Activated T-cell treated with anti-CD3 and anti-CD28 coated beads, Interleukin-2, amount 50 U/mL, for 72 hours (primary cell): ENCODE measurements at regions not wholly inside any gene's neighbourhood (a gene's known extent, or its start where the extent isn't known, plus 50 kb on each side); places are given as distances from the start of the nearest gene placed in this dataset.

Experiments
- ATAC-seq, 2 donors: fragments of 150-1000 bp; cut with Tn5 transposase; replicated peaks in 1 of 2; 2 replicates each; pipeline ENCODE4 v1.10.0; 2021; ENCODE audit warnings: moderate library complexity in 2 of 2, mild to moderate bottlenecking in 1 of 2
- DNase-seq, 2 donors: peaks; one replicate each; pipeline ENCODE4 v3.0.0; 2021 to 2022; ENCODE audit warnings: mixed read lengths in 1 of 2
- H3K27ac Mint-ChIP-seq: one replicate; pipeline ENCODE4 v1.8.0; 2022; ENCODE audit warnings: mild to moderate bottlenecking, moderate library complexity, mixed read lengths
- H3K27me3 Mint-ChIP-seq: one replicate; pipeline ENCODE4 v1.8.0; 2022; ENCODE audit warnings: low read depth, mixed read lengths
- H3K36me3 Mint-ChIP-seq, 2 donors: one replicate each; pipeline ENCODE4 v1.8.0; 2022; ENCODE audit warnings: mixed read lengths in 2 of 2, mild to moderate bottlenecking in 1 of 2; ENCODE audit not compliant: insufficient read depth in 2 of 2
- H3K4me1 Mint-ChIP-seq: one replicate; pipeline ENCODE4 v1.8.0; 2022; ENCODE audit warnings: low read depth, mixed read lengths
- H3K4me3 Mint-ChIP-seq, 2 donors: one replicate each; pipeline ENCODE4 v1.8.0; 2022; ENCODE audit warnings: mild to moderate bottlenecking in 2 of 2, mixed read lengths in 2 of 2, moderate library complexity in 2 of 2
- H3K9me3 Mint-ChIP-seq, 2 donors: one replicate each; pipeline ENCODE4 v1.8.0; 2022; ENCODE audit warnings: mixed read lengths in 2 of 2

DNA sequence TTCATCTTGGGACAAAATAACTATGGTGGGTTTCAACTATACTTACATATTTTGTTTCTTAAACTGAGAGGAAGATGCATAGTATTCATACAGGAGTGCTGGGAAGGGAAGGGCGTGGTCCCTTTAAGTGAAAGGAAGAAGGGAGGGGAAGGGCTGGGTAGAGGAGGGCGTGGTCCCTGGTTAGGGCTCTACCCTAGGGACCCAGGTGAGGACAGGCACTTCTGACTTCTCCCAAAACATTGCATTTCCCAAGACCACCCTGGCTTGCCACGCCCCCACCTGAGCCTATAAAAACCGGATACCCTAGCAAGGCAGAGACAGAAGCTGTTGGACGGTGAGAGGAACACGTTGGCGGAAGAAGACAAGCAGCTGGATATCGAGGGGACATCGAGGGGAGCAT, 157.6 kb upstream of the PLXNA4 start:
- DNase-seq = no peak

DNA sequence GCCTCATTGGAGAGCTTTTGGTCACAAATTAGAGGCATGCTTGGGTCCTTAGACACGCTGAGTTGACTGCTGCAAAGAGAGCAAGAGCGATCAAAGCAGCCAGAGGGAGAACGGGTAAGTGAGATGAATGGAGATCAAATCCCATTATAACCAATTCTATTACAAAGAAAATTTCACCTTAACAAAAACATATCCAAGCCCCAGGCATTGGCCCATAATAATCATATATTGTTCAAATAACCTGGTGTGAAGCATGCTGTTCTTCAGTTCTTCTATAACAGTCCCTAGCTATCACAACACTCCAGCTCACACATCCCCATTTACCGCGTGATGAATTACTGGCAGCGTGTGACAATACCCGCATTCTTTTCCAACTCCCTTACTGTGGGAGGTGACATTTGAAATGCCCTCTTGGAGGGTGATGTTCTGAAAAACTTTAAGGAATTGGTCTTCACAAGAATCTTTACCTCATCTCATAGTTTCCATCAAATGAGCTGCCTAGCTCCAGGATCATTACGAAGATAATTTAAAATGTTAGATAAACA, 156.1 kb upstream of the PLXNA4 start:
- Mint-ChIP-seq H3K4me3 (no peak overlapping the region), H3K4me1 (no peaks in the 10 kb centered on the region), H3K36me3 (no peaks in the 10 kb centered on the region), H3K9me3 (no peaks in the 10 kb centered on the region), H3K27me3 (peaks cover 2% of the 10 kb centered on the region), H3K27ac (no peak overlapping the region)
- no peak for ATAC-seq
- DNase-seq = no peak

More for the DNA sequence above, 157.6 kb upstream of the PLXNA4 start:
- H3K36me3 Mint-ChIP-seq = no peaks in the 10 kb centered on the region
- H3K4me1 Mint-ChIP-seq = no peaks in the 10 kb centered on the region
- no peak overlapping the region for H3K27ac Mint-ChIP-seq
- no peaks in the 10 kb centered on the region for H3K9me3 Mint-ChIP-seq
- no peak overlapping the region for H3K4me3 Mint-ChIP-seq
- no peak for ATAC-seq
- H3K27me3 Mint-ChIP-seq = peaks cover 6% of the 10 kb centered on the region

DNA sequence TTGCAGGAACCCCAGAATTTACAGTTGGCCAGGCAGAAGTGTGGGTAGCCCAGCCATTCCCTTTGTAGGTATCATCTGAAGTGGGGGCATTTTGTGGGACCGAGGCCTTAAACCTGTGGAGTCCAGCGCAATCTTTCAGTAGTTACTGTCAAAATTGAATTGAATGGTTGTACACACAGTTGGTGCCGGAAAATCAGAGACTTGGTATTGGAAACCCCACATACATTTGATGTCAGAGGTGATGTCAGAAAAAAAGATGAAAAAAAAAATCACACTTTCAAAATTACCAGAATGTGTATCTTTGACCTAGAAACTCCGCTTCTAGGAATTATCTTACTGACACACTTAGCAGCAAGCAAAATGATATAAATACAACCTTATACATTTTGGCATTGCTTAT, 153.8 kb upstream of the PLXNA4 start:
- Mint-ChIP-seq H3K27ac (no peak overlapping the region), H3K36me3 (no peaks in the 10 kb centered on the region), H3K4me3 (no peak overlapping the region), H3K4me1 (no peaks in the 10 kb centered on the region), H3K27me3 (no peaks in the 10 kb centered on the region), H3K9me3 (no peaks in the 10 kb centered on the region)
- DNase-seq = no peak
- ATAC-seq = peak in 1 of 2 donors; percentile 42

DNA sequence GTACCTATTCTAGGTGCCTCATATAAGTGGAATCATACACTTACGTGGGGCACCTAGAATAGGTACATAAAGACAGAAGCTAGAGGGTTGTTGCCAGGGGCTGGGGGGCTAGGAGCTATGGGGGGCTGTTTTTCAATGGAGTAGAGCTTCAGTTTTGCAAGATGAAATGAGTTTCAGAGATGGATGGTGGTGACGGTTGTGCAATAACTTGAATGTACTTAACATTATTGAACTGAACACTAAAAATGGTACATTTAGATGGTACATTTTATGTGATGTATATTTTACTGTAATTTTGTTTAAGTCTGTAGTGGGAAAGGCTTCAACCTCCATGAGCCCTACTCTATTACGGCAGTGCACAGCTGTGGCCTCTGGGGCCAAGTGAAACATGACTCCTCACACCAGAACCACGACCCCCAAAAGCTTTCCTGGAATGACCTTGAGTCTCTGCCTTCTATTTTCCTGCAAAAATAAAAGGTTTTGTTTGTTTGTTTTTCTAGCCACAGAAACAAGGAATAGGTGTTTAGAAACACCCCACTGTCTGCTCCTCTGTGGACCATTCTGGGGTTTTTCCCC, 147.3 kb upstream of the PLXNA4 start:
- Mint-ChIP-seq H3K4me3 (no peak overlapping the region), H3K9me3 (peaks cover 7% of the 10 kb centered on the region in 2 donors), H3K4me1 (no peaks in the 10 kb centered on the region), H3K36me3 (peaks cover 9 to 11% of the 10 kb centered on the region in 2 donors), H3K27ac (no peak overlapping the region), H3K27me3 (no peaks in the 10 kb centered on the region)
- ATAC-seq (no peak), DNase-seq (no peak)

DNA sequence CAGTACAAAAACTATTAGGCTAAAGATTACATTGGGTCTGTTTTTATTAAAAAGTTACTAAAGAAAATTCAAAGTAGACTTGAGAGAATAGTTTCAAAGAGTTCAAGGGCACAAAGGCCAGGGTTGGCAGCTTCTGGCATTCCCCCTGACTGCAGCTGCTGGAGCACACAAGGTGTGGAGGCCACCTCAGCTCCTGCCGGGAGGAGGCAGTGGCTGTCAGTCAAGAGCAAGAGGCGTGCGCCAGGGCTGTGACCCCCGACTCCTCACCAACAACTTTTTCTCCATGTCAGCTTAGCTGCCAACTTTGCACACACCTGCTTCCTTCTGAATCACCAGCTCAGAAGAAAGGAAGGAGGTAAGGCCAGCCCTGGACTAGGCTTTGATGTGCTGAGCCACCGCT, 144.6 kb upstream of the PLXNA4 start:
- Mint-ChIP-seq H3K27me3 (no peaks in the 10 kb centered on the region), H3K9me3 (peaks cover 7 to 9% of the 10 kb centered on the region in 2 donors), H3K4me3 (no peak overlapping the region), H3K27ac (no peak overlapping the region), H3K36me3 (peaks cover 11% of the 10 kb centered on the region in 2 donors), H3K4me1 (no peaks in the 10 kb centered on the region)
- no peak for DNase-seq
- ATAC-seq = no peak

DNA sequence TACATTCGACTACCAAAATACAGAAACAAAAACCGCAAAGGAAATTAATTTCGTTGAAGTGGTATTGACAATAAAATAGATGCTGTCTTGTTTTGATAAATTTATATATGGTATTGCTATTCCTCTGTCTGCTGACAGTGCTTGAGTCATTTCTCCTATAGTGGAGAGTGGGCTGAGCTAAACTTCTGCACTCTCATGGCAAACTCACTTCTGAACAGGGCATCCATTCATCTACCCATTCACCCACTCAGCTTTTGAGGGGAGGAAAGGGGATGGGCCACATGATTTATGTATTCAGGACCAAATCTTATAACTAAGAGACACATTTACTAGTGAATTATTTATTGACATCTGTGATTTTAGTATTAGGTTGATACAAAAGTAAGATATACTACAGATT, 137.6 kb upstream of the PLXNA4 start:
- no peak for ATAC-seq
- H3K9me3 Mint-ChIP-seq = peaks cover 2 to 4% of the 10 kb centered on the region in 2 donors
- no peak overlapping the region for H3K27ac Mint-ChIP-seq

DNA sequence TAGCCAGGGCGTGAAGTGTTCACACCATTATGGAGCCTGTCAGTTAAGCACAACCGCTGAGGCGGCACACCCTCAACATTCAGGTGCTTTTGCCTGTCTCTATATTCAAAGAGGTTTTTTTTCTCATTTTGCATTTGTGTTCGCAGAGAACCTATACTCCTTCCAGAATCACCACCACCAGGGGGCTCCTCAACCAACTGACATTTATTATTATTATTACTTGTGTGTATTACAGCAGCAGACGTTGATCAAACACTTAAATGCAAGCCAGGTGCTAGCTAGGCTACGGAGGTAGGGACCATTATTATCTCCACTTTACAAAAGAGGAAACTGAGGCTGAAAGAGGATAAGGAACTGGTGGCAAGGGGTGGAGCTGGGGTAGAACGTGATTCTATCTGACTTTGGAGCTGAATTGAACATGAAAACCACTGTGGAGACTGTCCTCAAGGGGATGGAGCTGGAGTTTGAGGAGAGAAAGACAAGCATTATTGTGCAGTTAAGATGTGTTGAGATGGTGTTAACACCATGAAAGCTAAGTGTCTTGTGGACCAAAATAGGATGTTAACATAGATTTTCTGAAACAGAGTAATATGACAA, 133.8 kb upstream of the PLXNA4 start:
- no peak overlapping the region for H3K4me3 Mint-ChIP-seq
- DNase-seq = no peak

More for the DNA sequence above, 137.6 kb upstream of the PLXNA4 start:
- Mint-ChIP-seq H3K4me3 (no peak overlapping the region), H3K4me1 (no peaks in the 10 kb centered on the region), H3K27me3 (no peaks in the 10 kb centered on the region), H3K36me3 (peaks cover 2 to 3% of the 10 kb centered on the region in 2 donors)
- DNase-seq = no peak

DNA sequence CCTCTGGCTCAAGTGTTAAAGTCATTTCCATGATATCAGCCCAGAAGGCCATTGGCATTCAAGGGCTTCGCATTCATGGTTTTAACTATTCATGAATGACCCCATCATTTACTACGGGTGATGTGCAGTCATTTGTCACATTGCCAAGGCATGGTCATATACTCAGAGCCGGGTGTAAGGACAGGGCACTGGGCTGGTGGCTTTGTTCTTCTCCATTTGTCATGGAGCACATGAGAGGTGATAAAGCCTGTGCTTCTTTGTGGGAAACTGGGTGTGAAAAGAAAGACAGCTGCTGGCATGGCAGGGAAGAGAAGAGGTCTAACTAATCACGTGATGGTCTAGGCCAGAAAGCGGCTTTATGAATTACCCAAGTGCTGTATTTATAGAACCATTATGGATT, 132.2 kb upstream of the PLXNA4 start:
- H3K27ac Mint-ChIP-seq = no peak overlapping the region

More for the DNA sequence above, 133.8 kb upstream of the PLXNA4 start:
- no peak for ATAC-seq
- H3K27ac Mint-ChIP-seq = no peak overlapping the region
- H3K27me3 Mint-ChIP-seq = no peaks in the 10 kb centered on the region
- H3K36me3 Mint-ChIP-seq = no peaks in the 10 kb centered on the region
- H3K9me3 Mint-ChIP-seq = peaks cover 0 to 1% of the 10 kb centered on the region in 2 donors
- no peaks in the 10 kb centered on the region for H3K4me1 Mint-ChIP-seq

DNA sequence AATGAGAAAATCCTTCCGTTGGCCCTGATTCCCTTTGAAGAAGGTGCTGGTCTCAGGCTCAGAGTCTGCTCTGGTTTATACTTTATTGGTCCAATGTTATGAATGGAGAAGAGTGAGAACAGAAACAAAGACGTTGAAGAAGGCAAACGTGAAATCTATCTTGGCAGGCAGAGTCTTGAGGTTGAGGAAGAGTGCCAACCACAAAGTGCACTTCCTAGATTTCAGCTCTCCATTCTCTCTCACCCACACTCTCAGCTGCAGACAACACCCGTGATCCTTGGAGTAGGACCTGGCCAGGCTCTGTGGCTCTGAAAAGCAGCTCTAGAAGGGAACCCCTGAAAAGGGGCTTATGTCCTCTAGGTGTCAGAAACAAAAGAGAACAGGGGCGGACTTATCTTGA, 128.9 kb upstream of the PLXNA4 start:
- peaks cover 0 to 6% of the 10 kb centered on the region in 2 donors for H3K9me3 Mint-ChIP-seq
- DNase-seq (no peak), ATAC-seq (no peak)
- no peak overlapping the region for H3K4me3 Mint-ChIP-seq
- no peaks in the 10 kb centered on the region for H3K27me3 Mint-ChIP-seq
- H3K4me1 Mint-ChIP-seq = no peaks in the 10 kb centered on the region
- H3K27ac Mint-ChIP-seq = no peak overlapping the region
- no peaks in the 10 kb centered on the region for H3K36me3 Mint-ChIP-seq

More for the DNA sequence above, 132.2 kb upstream of the PLXNA4 start:
- no peaks in the 10 kb centered on the region for H3K4me1 Mint-ChIP-seq
- ATAC-seq = no peak
- H3K36me3 Mint-ChIP-seq = no peaks in the 10 kb centered on the region
- DNase-seq = no peak
- no peaks in the 10 kb centered on the region for H3K27me3 Mint-ChIP-seq
- H3K4me3 Mint-ChIP-seq = no peak overlapping the region
- H3K9me3 Mint-ChIP-seq = peaks cover 0 to 1% of the 10 kb centered on the region in 2 donors

DNA sequence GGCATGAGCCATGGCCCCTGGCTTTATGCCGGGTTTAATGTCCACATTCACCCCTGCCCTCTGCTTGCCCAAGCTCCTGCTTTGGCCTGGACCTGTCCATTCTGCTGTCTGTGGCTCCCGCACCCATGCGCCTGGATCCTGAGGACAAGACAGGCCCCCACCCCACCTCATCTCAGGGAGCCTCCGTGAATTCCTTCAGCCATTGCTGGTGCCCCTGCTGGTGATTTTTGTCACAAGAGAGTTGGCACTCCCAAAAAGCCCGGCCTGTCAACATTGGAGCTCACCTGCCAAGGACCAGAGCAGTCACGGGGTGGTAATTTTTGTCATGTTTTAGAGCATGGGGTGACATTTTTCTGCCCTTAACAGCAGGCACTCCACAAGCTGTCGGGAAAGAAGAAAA, 127.5 kb upstream of the PLXNA4 start:
- ATAC-seq (no peak), DNase-seq (no peak)
- peaks cover 0 to 6% of the 10 kb centered on the region in 2 donors for H3K9me3 Mint-ChIP-seq
- H3K4me1 Mint-ChIP-seq = no peaks in the 10 kb centered on the region
- H3K27ac Mint-ChIP-seq = no peak overlapping the region
- H3K27me3 Mint-ChIP-seq = no peaks in the 10 kb centered on the region
- H3K4me3 Mint-ChIP-seq = no peak overlapping the region
- H3K36me3 Mint-ChIP-seq = no peaks in the 10 kb centered on the region

DNA sequence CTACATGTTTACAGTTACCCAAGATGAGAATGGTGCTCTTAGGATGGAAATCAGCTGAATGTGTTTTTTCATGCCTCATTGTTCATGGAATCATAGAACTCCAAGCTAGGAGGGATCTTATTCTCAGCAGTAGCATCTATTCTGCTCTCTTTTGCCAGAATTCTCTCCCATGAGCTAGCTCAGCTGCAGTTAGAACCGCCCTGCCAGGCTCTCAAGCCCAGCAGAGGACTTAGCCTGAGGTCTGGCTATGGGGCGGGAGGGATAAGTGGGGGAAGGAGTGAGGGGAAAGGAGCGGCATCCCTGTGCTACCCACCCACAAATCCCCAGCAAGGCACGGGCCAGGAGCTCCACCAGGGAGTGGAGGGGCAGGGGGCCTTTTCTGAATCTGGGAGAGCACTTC, 120.7 kb upstream of the PLXNA4 start:
- DNase-seq (no peak), ATAC-seq (no peak)
- Mint-ChIP-seq H3K4me3 (no peak overlapping the region), H3K4me1 (no peaks in the 10 kb centered on the region), H3K9me3 (peaks cover 0 to 4% of the 10 kb centered on the region in 2 donors), H3K27me3 (no peaks in the 10 kb centered on the region), H3K36me3 (no peaks in the 10 kb centered on the region), H3K27ac (no peak overlapping the region)

DNA sequence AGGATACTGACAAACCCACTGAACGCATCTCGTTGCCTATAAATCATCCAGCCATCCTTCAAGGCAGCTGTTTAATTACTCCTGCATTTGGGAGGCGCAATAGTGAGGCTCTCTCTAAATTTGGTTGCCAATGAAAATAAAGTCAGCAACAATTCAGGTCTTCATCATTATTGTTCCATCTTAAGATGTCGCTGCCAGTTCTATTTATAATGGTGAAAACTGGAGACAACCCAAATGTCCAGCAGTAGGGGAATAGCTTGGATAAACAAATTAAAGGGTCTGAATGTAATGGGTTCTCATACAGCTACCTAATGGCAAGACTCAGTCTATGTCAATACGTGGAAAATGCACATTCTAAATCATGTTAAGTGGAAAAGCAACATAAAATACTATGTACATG, 120.1 kb upstream of the PLXNA4 start:
- Mint-ChIP-seq H3K4me3 (no peak overlapping the region), H3K36me3 (no peaks in the 10 kb centered on the region), H3K27ac (no peak overlapping the region), H3K9me3 (no peaks in the 10 kb centered on the region), H3K4me1 (no peaks in the 10 kb centered on the region), H3K27me3 (no peaks in the 10 kb centered on the region)
- no peak for DNase-seq
- ATAC-seq = no peak

DNA sequence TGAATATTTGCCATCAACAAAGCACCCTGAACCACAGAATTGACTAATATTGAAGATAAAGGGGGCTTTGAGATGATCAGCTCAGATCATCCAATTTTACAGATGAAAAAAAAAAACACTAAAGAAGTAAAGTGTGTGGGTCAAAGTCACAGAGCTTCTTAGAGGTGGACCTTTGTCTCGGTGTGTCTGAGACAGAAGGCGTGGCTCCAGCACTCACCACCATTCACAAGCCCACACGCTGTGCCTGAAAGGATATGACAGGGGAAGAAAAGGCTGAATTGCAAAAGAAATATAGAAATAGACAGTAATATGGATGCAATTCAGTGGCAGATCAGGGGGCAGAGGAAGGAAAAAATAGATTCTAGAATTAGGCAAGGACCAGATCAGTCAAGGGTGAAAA, 114.9 kb upstream of the PLXNA4 start:
- H3K36me3 Mint-ChIP-seq = no peaks in the 10 kb centered on the region
- DNase-seq = no peak
- ATAC-seq = no peak
- H3K9me3 Mint-ChIP-seq = no peaks in the 10 kb centered on the region
- peaks cover 6% of the 10 kb centered on the region for H3K27me3 Mint-ChIP-seq
- no peak overlapping the region for H3K4me3 Mint-ChIP-seq
- H3K27ac Mint-ChIP-seq = peak overlapping the region; percentile 61
- H3K4me1 Mint-ChIP-seq = no peaks in the 10 kb centered on the region

DNA sequence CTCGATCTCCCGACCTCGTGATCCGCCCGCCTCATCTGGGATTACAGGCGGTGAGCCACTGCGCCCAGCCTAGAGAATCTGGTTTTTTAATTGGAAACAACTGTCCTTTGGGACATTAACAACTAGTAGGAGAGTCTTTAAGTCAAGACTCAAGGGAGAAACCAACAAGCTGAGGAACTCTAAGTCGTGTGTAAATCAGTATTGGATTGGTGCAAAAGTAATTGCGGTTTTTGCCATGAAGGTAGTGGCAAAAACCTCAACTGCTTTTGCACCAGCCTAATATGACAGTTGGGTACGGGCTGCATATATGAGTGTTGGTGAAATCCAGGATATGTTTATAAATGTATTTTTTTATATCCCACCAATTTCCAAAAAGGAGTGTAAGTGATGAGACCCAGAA, 113.9 kb upstream of the PLXNA4 start:
- Mint-ChIP-seq H3K4me1 (no peaks in the 10 kb centered on the region), H3K27ac (no peak overlapping the region), H3K4me3 (no peak overlapping the region), H3K36me3 (no peaks in the 10 kb centered on the region), H3K9me3 (peaks cover 0 to 2% of the 10 kb centered on the region in 2 donors), H3K27me3 (peaks cover 6% of the 10 kb centered on the region)
- DNase-seq (no peak), ATAC-seq (no peak)
